ENCODE measurements at regions not wholly inside any gene's neighbourhood (a gene's known extent, or its start where the extent isn't known, plus 50 kb on each side); places are given as distances from the start of the nearest gene placed in this dataset.

- no peaks in the 10 kb centered on the region for H3K9me3 ChIP-seq
- no peaks in the 10 kb centered on the region for H3K4me1 ChIP-seq
- no peak overlapping the region for H3K4me3 ChIP-seq
- no peaks in the 10 kb centered on the region for H3K36me3 ChIP-seq
- no peak for DNase-seq (ENCODE audit: low spot score in 2 of 2)
- no peak for TF ChIP-seq CTCF (IDR thresholded peaks at IDR 0.05)
- intact Hi-C loops (cut with DNase I) = no loop called here
- H3K27ac ChIP-seq = no peak overlapping the region
- no peaks in the 10 kb centered on the region for H3K27me3 ChIP-seq
Measured at GRCh38 chr5:145230781-145231180, 604.4 kb downstream of the PRELID2 start.

- H3K9me3 ChIP-seq = no peaks in the 10 kb centered on the region
- TF ChIP-seq CTCF (IDR thresholded peaks at IDR 0.05) = no peak
- H3K4me3 ChIP-seq = no peak overlapping the region
- no peaks in the 10 kb centered on the region for H3K27me3 ChIP-seq
- intact Hi-C loops (cut with DNase I) = no loop called here
- H3K27ac ChIP-seq = no peak overlapping the region
- no peak for DNase-seq (ENCODE audit: low spot score in 2 of 2)
- H3K4me1 ChIP-seq = no peaks in the 10 kb centered on the region
- H3K36me3 ChIP-seq = no peaks in the 10 kb centered on the region
Measured at GRCh38 chr5:145228564-145228963, 606.6 kb downstream of the PRELID2 start.

- Histone ChIP-seq H3K27me3 (no peaks in the 10 kb centered on the region), H3K36me3 (no peaks in the 10 kb centered on the region), H3K4me3 (no peak overlapping the region), H3K4me1 (no peaks in the 10 kb centered on the region), H3K27ac (no peak overlapping the region), H3K9me3 (no peaks in the 10 kb centered on the region)
- no peak for DNase-seq (ENCODE audit: low spot score in 2 of 2)
- TF ChIP-seq CTCF (IDR thresholded peaks at IDR 0.05) = no peak
- intact Hi-C loops (cut with DNase I) = no loop called here
Measured at GRCh38 chr5:145227881-145228280, 607.3 kb downstream of the PRELID2 start.

- no peak for TF ChIP-seq CTCF (IDR thresholded peaks at IDR 0.05)
- no peak for DNase-seq (ENCODE audit: low spot score in 2 of 2)
- no peaks in the 10 kb centered on the region for H3K4me1 ChIP-seq
- H3K4me3 ChIP-seq = no peak overlapping the region
- intact Hi-C loops (cut with DNase I) = no loop called here
- H3K9me3 ChIP-seq = no peaks in the 10 kb centered on the region
- H3K36me3 ChIP-seq = no peaks in the 10 kb centered on the region
- H3K27ac ChIP-seq = no peak overlapping the region
- no peaks in the 10 kb centered on the region for H3K27me3 ChIP-seq
Measured at GRCh38 chr5:145226726-145227125, 608.4 kb downstream of the PRELID2 start.

- H3K27me3 ChIP-seq = no peaks in the 10 kb centered on the region
- no peak overlapping the region for H3K4me3 ChIP-seq
- no peak overlapping the region for H3K27ac ChIP-seq
- TF ChIP-seq CTCF (IDR thresholded peaks at IDR 0.05) = no peak
- DNase-seq (ENCODE audit: low spot score in 2 of 2) = no peak
- no peaks in the 10 kb centered on the region for H3K36me3 ChIP-seq
- H3K4me1 ChIP-seq = no peaks in the 10 kb centered on the region
- intact Hi-C loops (cut with DNase I) = no loop called here
- H3K9me3 ChIP-seq = no peaks in the 10 kb centered on the region
Measured at GRCh38 chr5:145225529-145225928, 609.6 kb downstream of the PRELID2 start.

- no peak overlapping the region for H3K27ac ChIP-seq
- TF ChIP-seq CTCF (IDR thresholded peaks at IDR 0.05) = no peak
- no peak overlapping the region for H3K4me3 ChIP-seq
- no peak for DNase-seq (ENCODE audit: low spot score in 2 of 2)
- no peaks in the 10 kb centered on the region for H3K4me1 ChIP-seq
- H3K27me3 ChIP-seq = no peaks in the 10 kb centered on the region
- H3K9me3 ChIP-seq = no peaks in the 10 kb centered on the region
- H3K36me3 ChIP-seq = no peaks in the 10 kb centered on the region
- intact Hi-C loops (cut with DNase I) = no loop called here
Measured at GRCh38 chr5:145223582-145223981, 611.6 kb downstream of the PRELID2 start.

Data from ascending aorta (tissue), 2 donors.